ENCODE measurements at regions not wholly inside any gene's neighbourhood (a gene's known extent, or its start where the extent isn't known, plus 50 kb on each side); places are given as distances from the start of the nearest gene placed in this dataset.

DNA sequence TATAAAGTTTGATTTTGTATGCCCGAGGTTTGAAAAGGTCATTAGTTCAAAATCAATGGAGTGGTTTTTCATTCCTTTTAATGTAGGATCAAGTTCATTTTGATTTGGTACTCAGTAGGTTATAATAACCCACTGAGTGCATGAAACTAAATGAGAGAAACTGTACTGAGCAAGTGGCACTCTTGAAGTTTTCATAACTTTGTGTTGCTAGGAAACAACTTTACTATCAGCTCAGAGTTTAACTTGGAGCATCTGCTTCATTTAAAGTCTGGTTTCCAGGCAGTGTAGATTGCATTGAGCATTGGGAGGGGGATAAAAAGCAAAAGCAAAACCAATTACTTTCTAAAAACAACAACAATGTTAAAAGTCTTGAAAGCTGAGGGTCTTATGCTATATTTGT is 1361.6 kb upstream of the CHAC2 start:
- Mint-ChIP-seq H3K4me3 (no peak overlapping the region; the same call in 1 of the 2 replicates), H3K4me1 (ENCODE audit: low read depth) (peaks cover 26% of the 10 kb centered on the region), H3K36me3 (ENCODE audit: low read depth) (no peaks in the 10 kb centered on the region), H3K27ac (peak overlapping the region; percentile 63; the same call in 1 of the 2 replicates), H3K9me3 (0 out of 2 replicates have a peak, but pooled peaks cover 4% of the 10 kb centered on the region), H3K27me3 (ENCODE audit: insufficient read depth) (no peaks in the 10 kb centered on the region)
- no peak for DNase-seq
- TF ChIP-seq, protein P1, sequence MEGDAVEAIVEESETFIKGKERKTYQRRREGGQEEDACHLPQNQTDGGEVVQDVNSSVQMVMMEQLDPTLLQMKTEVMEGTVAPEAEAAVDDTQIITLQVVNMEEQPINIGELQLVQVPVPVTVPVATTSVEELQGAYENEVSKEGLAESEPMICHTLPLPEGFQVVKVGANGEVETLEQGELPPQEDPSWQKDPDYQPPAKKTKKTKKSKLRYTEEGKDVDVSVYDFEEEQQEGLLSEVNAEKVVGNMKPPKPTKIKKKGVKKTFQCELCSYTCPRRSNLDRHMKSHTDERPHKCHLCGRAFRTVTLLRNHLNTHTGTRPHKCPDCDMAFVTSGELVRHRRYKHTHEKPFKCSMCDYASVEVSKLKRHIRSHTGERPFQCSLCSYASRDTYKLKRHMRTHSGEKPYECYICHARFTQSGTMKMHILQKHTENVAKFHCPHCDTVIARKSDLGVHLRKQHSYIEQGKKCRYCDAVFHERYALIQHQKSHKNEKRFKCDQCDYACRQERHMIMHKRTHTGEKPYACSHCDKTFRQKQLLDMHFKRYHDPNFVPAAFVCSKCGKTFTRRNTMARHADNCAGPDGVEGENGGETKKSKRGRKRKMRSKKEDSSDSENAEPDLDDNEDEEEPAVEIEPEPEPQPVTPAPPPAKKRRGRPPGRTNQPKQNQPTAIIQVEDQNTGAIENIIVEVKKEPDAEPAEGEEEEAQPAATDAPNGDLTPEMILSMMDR (IDR thresholded peaks at IDR 0.05), result no peak

DNA sequence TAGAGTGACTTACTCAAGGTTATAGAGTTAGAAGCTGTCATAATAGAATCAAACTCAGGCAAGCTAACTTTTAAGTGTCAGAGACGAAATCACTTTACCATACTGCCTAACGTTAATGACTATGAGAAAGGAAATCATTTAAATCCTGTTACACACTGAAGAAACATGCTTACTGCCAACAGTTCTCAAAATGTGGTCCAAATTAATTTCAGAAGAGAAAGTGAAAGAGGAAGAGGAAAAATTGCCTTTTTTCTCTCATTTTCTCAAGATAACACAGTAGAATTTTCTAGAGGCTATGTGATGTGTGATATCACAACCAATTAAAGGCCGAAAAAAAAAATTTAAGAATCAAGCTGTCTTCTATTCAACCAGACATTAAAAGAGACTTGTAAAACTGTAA is 1362.7 kb upstream of the CHAC2 start:
- Mint-ChIP-seq H3K36me3 (ENCODE audit: low read depth) (no peaks in the 10 kb centered on the region), H3K27me3 (ENCODE audit: insufficient read depth) (no peaks in the 10 kb centered on the region), H3K9me3 (peaks cover 3% of the 10 kb centered on the region; the same call in 1 of the 2 replicates), H3K27ac (peak overlapping the region; percentile 59; the same call in 1 of the 2 replicates), H3K4me1 (ENCODE audit: low read depth) (peaks cover 28% of the 10 kb centered on the region), H3K4me3 (peak overlapping the region; percentile 61; the same call in 1 of the 2 replicates)
- TF ChIP-seq, protein P1 (IDR thresholded peaks at IDR 0.05), result no peak
- DNase-seq, result no peak

DNA sequence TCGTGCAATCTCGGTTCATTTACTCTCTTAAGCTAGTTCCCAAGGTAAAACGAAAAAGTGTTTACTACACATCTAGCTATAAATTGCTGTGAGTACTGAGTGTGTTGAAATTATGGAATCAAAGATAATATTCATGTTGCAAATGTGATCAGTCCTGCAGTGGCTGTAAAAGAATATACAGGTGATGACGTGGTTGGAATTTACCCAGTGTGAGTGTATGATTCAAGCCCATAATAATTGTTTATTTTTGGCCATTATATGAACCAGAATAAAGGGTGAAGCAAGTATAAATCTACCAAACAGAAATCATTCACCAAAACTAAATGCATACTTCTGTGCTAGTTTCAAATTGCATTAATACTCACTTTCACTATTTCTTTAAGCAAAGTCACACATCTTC is 1363.6 kb upstream of the CHAC2 start:
- peaks cover 3% of the 10 kb centered on the region; the same call in 1 of the 2 replicates for H3K9me3 Mint-ChIP-seq
- DNase-seq, result no peak
- TF ChIP-seq, protein P1 (IDR thresholded peaks at IDR 0.05), result no peak
- H3K4me1 Mint-ChIP-seq (ENCODE audit: low read depth), result peaks cover 33% of the 10 kb centered on the region
- no peaks in the 10 kb centered on the region; the same call in 1 of the 2 replicates for H3K27me3 Mint-ChIP-seq (ENCODE audit: insufficient read depth)
- no peaks in the 10 kb centered on the region for H3K36me3 Mint-ChIP-seq (ENCODE audit: low read depth)
- H3K4me3 Mint-ChIP-seq, result peak overlapping the region; percentile 61; the same call in 1 of the 2 replicates
- no peak overlapping the region for H3K27ac Mint-ChIP-seq

DNA sequence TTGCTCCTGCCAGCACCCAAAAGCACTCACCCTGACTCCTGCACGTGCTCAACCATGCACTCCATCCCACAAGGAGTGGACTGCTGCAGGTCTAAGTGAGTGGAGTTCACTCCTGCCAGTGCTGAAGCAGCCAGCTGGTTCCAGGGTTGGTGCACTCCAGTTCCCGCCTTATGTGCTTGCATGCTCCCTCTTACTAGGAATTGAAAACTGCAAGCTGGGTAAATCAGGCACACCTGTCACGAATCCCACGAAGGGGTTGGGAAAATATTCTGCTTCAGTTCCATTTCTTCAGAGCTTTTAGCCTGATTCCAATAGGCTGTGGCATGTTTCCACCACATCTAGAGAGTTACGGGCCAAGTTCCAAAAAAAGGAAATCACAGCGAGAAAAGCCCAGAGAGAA is 1365.5 kb upstream of the CHAC2 start:
- no peak for DNase-seq
- Mint-ChIP-seq H3K4me1 (ENCODE audit: low read depth) (peaks cover 33% of the 10 kb centered on the region), H3K36me3 (ENCODE audit: low read depth) (no peaks in the 10 kb centered on the region), H3K9me3 (peaks cover 7% of the 10 kb centered on the region), H3K4me3 (no peak overlapping the region), H3K27me3 (ENCODE audit: insufficient read depth) (no peaks in the 10 kb centered on the region; the same call in 1 of the 2 replicates), H3K27ac (no peak overlapping the region)
- TF ChIP-seq, protein P1 (IDR thresholded peaks at IDR 0.05), result no peak

DNA sequence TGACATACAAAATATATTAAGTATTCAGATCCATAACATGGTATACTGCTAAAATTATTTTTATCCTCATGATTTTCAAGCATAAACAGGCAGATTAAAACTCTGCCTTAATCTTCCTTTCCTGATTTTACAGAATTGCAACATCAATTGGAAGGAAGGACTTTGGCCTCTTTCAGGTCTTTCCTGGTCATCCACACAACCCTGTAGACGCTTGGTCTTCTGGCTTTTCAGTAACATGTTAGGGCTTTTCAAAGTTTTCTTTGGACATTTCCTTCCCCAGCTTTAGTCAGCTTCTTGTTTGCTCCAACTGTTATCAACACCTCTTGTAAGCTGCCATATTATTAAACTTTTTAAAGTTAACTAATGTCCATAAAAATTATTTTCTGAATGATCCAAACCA is 1364.9 kb upstream of the NRXN1 start:
- peaks cover 7% of the 10 kb centered on the region for H3K9me3 Mint-ChIP-seq
- no peaks in the 10 kb centered on the region; the same call in 1 of the 2 replicates for H3K27me3 Mint-ChIP-seq (ENCODE audit: insufficient read depth)
- no peak for DNase-seq
- peaks cover 30% of the 10 kb centered on the region for H3K4me1 Mint-ChIP-seq (ENCODE audit: low read depth)
- TF ChIP-seq, protein P1 (IDR thresholded peaks at IDR 0.05), result no peak
- H3K27ac Mint-ChIP-seq, result no peak overlapping the region; the same call in 1 of the 2 replicates
- no peaks in the 10 kb centered on the region for H3K36me3 Mint-ChIP-seq (ENCODE audit: low read depth)
- no peak overlapping the region for H3K4me3 Mint-ChIP-seq

All from HFFc6 (cell line).